Loucy (cell line): ENCODE measurements at regions not wholly inside any gene's neighbourhood (a gene's known extent, or its start where the extent isn't known, plus 50 kb on each side); places are given as distances from the start of the nearest gene placed in this dataset.

ENCODE experiments used
- CTCF ChIP-seq: fragments of 200-600 bp; sonication (generic); conservative IDR thresholded peaks from 2 replicates; pipeline ENCODE4 v1.5.1; 2014; ENCODE audit warnings: mild to moderate bottlenecking, antibody characterized with exemption, low read length
- EZH2phosphoT487 ChIP-seq: fragments of 200-600 bp; IDR thresholded peaks from 2 replicates; pipeline ENCODE4 v1.6.1; 2018; ENCODE audit warnings: antibody characterized with exemption, mild to moderate bottlenecking, moderate library complexity, borderline replicate concordance

GRCh38 chr10:81192221-81192788 lies 654.6 kb downstream of the SH2D4B start:
- TF ChIP-seq CTCF (no peak), EZH2phosphoT487 (no peak)
